Hepatocyte (in vitro differentiated cells): ENCODE measurements at regions not wholly inside any gene's neighbourhood (a gene's known extent, or its start where the extent isn't known, plus 50 kb on each side); places are given as distances from the start of the nearest gene placed in this dataset.

ENCODE experiments used
- DNase-seq: peaks from one replicate; pipeline ENCODE4 v3.0.0-alpha.2; 2016; ENCODE audit warnings: low spot score
- H2AFZ ChIP-seq: fragments of 200-600 bp; sonication (generic); 2 replicates; pipeline ENCODE4 v1.6.0; 2016; ENCODE audit warnings: antibody characterized with exemption, mild to moderate bottlenecking
- H3K27ac ChIP-seq: fragments of 200-600 bp; sonication (generic); 2 replicates; pipeline ENCODE4 v1.5.1; 2016; ENCODE audit warnings: mild to moderate bottlenecking
- H3K27me3 ChIP-seq: fragments of 200-600 bp; sonication (generic); 2 replicates; pipeline ENCODE4 v1.6.1; 2016
- H3K36me3 ChIP-seq: fragments of 200-600 bp; sonication (generic); replicated peaks from 2 replicates; pipeline ENCODE4 v1.5.1; 2016; ENCODE audit warnings: low read depth; ENCODE audit not compliant: insufficient read depth
- H3K4me1 ChIP-seq: fragments of 200-600 bp; sonication (generic); 2 replicates; pipeline ENCODE4 v1.5.1; 2016; ENCODE audit warnings: mild to moderate bottlenecking, moderate library complexity; ENCODE audit not compliant: insufficient read depth
- H3K4me2 ChIP-seq: fragments of 200-600 bp; sonication (generic); 2 replicates; pipeline ENCODE4 v1.6.0; 2016
- H3K4me3 ChIP-seq: fragments of 200-600 bp; sonication (generic); 2 replicates; pipeline ENCODE4 v1.5.1; 2016; ENCODE audit warnings: mild to moderate bottlenecking
- H3K79me2 ChIP-seq: fragments of 200-600 bp; sonication (generic); 2 replicates; pipeline ENCODE4 v1.6.0; 2017; ENCODE audit warnings: mild to moderate bottlenecking
- H3K9me2 ChIP-seq: fragments of 200-600 bp; sonication (generic); replicated peaks from 2 replicates; pipeline ENCODE4 v1.6.0; 2017; ENCODE audit warnings: mild to moderate bottlenecking; ENCODE audit not compliant: insufficient read depth
- H3K9me3 ChIP-seq: fragments of 200-600 bp; sonication (generic); 2 replicates; pipeline ENCODE4 v1.5.1; 2016; ENCODE audit warnings: low read depth, mild to moderate bottlenecking
- H4K20me1 ChIP-seq: fragments of 200-600 bp; sonication (generic); 2 replicates; pipeline ENCODE4 v1.6.0; 2016; ENCODE audit warnings: mild to moderate bottlenecking; ENCODE audit not compliant: insufficient read depth, poor library complexity, severe bottlenecking
- CTCF ChIP-seq: fragments of 200-600 bp; sonication (generic); IDR thresholded peaks from 2 replicates; pipeline ENCODE4 v1.5.1; 2016; ENCODE audit warnings: antibody characterized with exemption, mild to moderate bottlenecking; ENCODE audit not compliant: poor library complexity
- EZH2 ChIP-seq: fragments of 200-600 bp; sonication (generic); IDR thresholded peaks from 2 replicates; pipeline ENCODE4 v1.6.1; 2016; ENCODE audit warnings: antibody characterized with exemption, mild to moderate bottlenecking, borderline replicate concordance
- EZH2phosphoT487 ChIP-seq: fragments of 200-600 bp; sonication (generic); IDR thresholded peaks from one replicate; pipeline ENCODE4 v1.6.1; 2018; ENCODE audit warnings: antibody characterized with exemption, mild to moderate bottlenecking, low read depth, moderate library complexity; ENCODE audit not compliant: unreplicated experiment, severe bottlenecking
- WGBS: methylation state at CpG from one replicate; pipeline ENCODE4 v1.1.6; 2016; ENCODE audit warnings: low lambda C conversion rate; ENCODE audit errors: missing lambda C conversion rate; 5-methylcytosine and 5-hydroxymethylcytosine counted together

GRCh38 chr6:104251651-104252050, 608.1 kb downstream of the HACE1 start:
- no peaks in the 10 kb centered on the region for H3K9me3 ChIP-seq
- H2AFZ ChIP-seq, result no peak overlapping the region
- H3K4me3 ChIP-seq, result no peak overlapping the region
- 50% methylated on average over 2 of the region's 2 CpGs for WGBS
- no peaks in the 10 kb centered on the region for H3K9me2 ChIP-seq
- H4K20me1 ChIP-seq, result no peaks in the 10 kb centered on the region
- TF ChIP-seq EZH2 (no peak), CTCF (no peak), EZH2phosphoT487 (no peak)
- H3K4me2 ChIP-seq, result no peak overlapping the region
- H3K36me3 ChIP-seq, result no peaks in the 10 kb centered on the region
- H3K27ac ChIP-seq, result no peak overlapping the region
- no peak for DNase-seq
- H3K79me2 ChIP-seq, result no peaks in the 10 kb centered on the region
- H3K27me3 ChIP-seq, result no peaks in the 10 kb centered on the region
- H3K4me1 ChIP-seq, result peaks cover 6% of the 10 kb centered on the region

DNA sequence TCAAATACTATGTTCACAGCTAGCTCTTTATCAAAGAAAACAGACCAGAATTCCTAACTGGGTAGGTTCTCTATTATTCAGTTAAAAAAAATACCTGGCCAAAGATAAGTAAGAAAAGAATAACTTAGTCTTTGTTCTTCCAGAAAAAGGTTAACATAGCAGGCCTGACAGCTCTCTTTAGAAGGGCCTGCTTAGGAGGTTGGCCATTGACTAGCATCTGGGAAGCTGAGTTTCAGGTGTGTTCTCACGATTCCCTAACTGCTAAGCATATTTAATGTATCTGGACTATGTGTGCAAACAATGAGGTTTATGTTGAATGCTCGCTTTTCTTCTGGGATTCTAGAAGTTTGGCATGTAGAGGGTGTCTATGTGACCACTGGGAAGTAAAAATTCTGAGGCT, 618.9 kb downstream of the HACE1 start:
- Histone ChIP-seq H3K27ac (no peak overlapping the region), H3K4me2 (no peak overlapping the region), H3K27me3 (no peaks in the 10 kb centered on the region), H3K4me3 (no peak overlapping the region), H4K20me1 (no peaks in the 10 kb centered on the region), H3K9me2 (no peaks in the 10 kb centered on the region), H3K79me2 (no peaks in the 10 kb centered on the region), H2AFZ (no peak overlapping the region), H3K36me3 (no peaks in the 10 kb centered on the region), H3K9me3 (no peaks in the 10 kb centered on the region), H3K4me1 (no peaks in the 10 kb centered on the region)
- 69% methylated on average over 2 of the region's 2 CpGs for WGBS
- no peak for DNase-seq
- no peak for TF ChIP-seq EZH2phosphoT487
- no peak for TF ChIP-seq CTCF
- TF ChIP-seq EZH2, result no peak

DNA sequence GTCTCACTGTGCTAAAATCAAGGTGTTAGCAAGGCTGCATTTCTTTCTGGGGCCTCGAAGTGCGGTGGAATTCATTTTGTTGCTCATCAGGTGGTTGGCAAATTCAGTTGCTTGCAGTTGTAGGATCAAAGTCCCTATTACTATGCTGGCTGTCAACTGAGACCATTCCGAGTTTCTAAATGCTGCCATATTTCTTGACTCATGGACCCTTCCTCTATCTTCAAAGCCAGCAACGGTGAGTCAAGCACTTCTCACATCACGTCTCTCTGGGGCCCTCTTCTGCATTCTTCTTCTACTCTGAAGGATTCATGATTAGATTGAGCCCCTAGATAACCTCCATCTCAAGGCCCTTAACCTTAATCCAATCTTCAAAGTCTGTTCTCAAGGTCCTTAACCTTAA, 619.7 kb downstream of the HACE1 start:
- WGBS, result 69% methylated on average over 5 of the region's 5 CpGs
- H3K4me3 ChIP-seq, result no peak overlapping the region
- H3K27ac ChIP-seq, result no peak overlapping the region
- no peak for DNase-seq
- no peaks in the 10 kb centered on the region for H4K20me1 ChIP-seq
- H3K9me2 ChIP-seq, result no peaks in the 10 kb centered on the region
- H3K27me3 ChIP-seq, result no peaks in the 10 kb centered on the region
- H3K4me1 ChIP-seq, result no peaks in the 10 kb centered on the region
- no peak overlapping the region for H2AFZ ChIP-seq
- H3K4me2 ChIP-seq, result no peak overlapping the region
- H3K79me2 ChIP-seq, result no peaks in the 10 kb centered on the region
- H3K9me3 ChIP-seq, result no peaks in the 10 kb centered on the region
- no peak for TF ChIP-seq EZH2phosphoT487
- H3K36me3 ChIP-seq, result no peaks in the 10 kb centered on the region

- no peak overlapping the region for H2AFZ ChIP-seq
- TF ChIP-seq CTCF (no peak), EZH2phosphoT487 (no peak), EZH2 (no peak)
- DNase-seq, result no peak
Measured at GRCh38 chr6:104229057-104229456, 630.7 kb downstream of the HACE1 start.

More at GRCh38 chr6:104229057-104229456, 630.7 kb downstream of the HACE1 start:
- H3K36me3 ChIP-seq, result no peaks in the 10 kb centered on the region
- H3K79me2 ChIP-seq, result no peaks in the 10 kb centered on the region
- no peak overlapping the region for H3K4me2 ChIP-seq
- H3K9me3 ChIP-seq, result no peaks in the 10 kb centered on the region
- no peaks in the 10 kb centered on the region for H3K9me2 ChIP-seq
- no peak overlapping the region for H3K4me3 ChIP-seq
- H3K27me3 ChIP-seq, result no peaks in the 10 kb centered on the region
- H4K20me1 ChIP-seq, result no peaks in the 10 kb centered on the region
- H3K27ac ChIP-seq, result no peak overlapping the region
- H3K4me1 ChIP-seq, result peaks cover 21% of the 10 kb centered on the region
- WGBS, result 65% methylated on average over 3 of the region's 3 CpGs
